Endodermal cell (in vitro differentiated cells): ENCODE measurements at regions not wholly inside any gene's neighbourhood (a gene's known extent, or its start where the extent isn't known, plus 50 kb on each side); places are given as distances from the start of the nearest gene placed in this dataset.

ENCODE experiments used
- DNase-seq: peaks from one replicate; pipeline ENCODE4 v3.0.0-alpha.2; 2017
- H3K27ac ChIP-seq: 2 replicates; pipeline ENCODE4 v1.5.1; 2013; ENCODE audit warnings: mild to moderate bottlenecking, low read depth, low read length, moderate library complexity
- H3K27me3 ChIP-seq: 2 replicates; pipeline ENCODE4 v1.6.1; 2013; ENCODE audit warnings: mild to moderate bottlenecking, low read length, moderate library complexity; ENCODE audit not compliant: insufficient read depth, control insufficient read depth, poor library complexity, severe bottlenecking
- H3K36me3 ChIP-seq: 2 replicates; pipeline ENCODE4 v1.7.0; 2013; ENCODE audit warnings: mild to moderate bottlenecking, low read length, moderate library complexity; ENCODE audit not compliant: control insufficient read depth, insufficient read depth
- H3K4me1 ChIP-seq: one replicate; pipeline ENCODE4 v1.7.0; 2013; ENCODE audit warnings: low read length; ENCODE audit not compliant: control insufficient read depth, insufficient read depth
- H3K4me3 ChIP-seq: 2 replicates; pipeline ENCODE4 v1.5.1; 2013; ENCODE audit warnings: mild to moderate bottlenecking, low read length, moderate library complexity
- H3K9ac ChIP-seq: 2 replicates; pipeline ENCODE4 v1.6.1; 2013; ENCODE audit warnings: mild to moderate bottlenecking, low read length, moderate library complexity; ENCODE audit not compliant: poor library complexity, severe bottlenecking; ENCODE audit errors: extremely low read depth
- H3K9me3 ChIP-seq: 2 replicates; pipeline ENCODE4 v1.6.1; 2013; ENCODE audit warnings: mild to moderate bottlenecking, low read length, moderate library complexity; ENCODE audit not compliant: control insufficient read depth
- H3K27ac Mint-ChIP-seq: 2 replicates; pipeline ENCODE4 v1.8.0; 2020; ENCODE audit warnings: mixed read lengths
- H3K27me3 Mint-ChIP-seq: 2 replicates; pipeline ENCODE4 v1.8.0; 2021; ENCODE audit warnings: mild to moderate bottlenecking, mixed read lengths; ENCODE audit not compliant: insufficient read depth
- H3K36me3 Mint-ChIP-seq: 2 replicates; pipeline ENCODE4 v1.8.0; 2020; ENCODE audit warnings: low read depth, mixed read lengths
- H3K4me1 Mint-ChIP-seq: 2 replicates; pipeline ENCODE4 v1.8.0; 2020; ENCODE audit warnings: mixed read lengths
- H3K4me3 Mint-ChIP-seq: 2 replicates; pipeline ENCODE4 v1.8.0; 2020; ENCODE audit warnings: mild to moderate bottlenecking, moderate library complexity, mixed read lengths
- H3K9me3 Mint-ChIP-seq: 2 replicates; pipeline ENCODE4 v1.8.0; 2020; ENCODE audit warnings: mild to moderate bottlenecking, mixed read lengths
- WGBS, 2 experiments: methylation state at CpG; one replicate each; pipeline versions ENCODE4 v1.1.5 to v1.1.7; 2013; ENCODE audit warnings: missing lambda C conversion rate in 2 of 2, mixed read lengths in 1 of 2; ENCODE audit not compliant: insufficient coverage in 1 of 2, insufficient read length in 1 of 2; 5-methylcytosine and 5-hydroxymethylcytosine counted together
- TF ChIP-seq, protein P1 (sequence below): fragments of 200-600 bp; sonication (generic); conservative IDR thresholded peaks from 2 replicates; pipeline ENCODE4 v1.5.0; 2021; ENCODE audit warnings: antibody characterized with exemption, mild to moderate bottlenecking

DNA sequence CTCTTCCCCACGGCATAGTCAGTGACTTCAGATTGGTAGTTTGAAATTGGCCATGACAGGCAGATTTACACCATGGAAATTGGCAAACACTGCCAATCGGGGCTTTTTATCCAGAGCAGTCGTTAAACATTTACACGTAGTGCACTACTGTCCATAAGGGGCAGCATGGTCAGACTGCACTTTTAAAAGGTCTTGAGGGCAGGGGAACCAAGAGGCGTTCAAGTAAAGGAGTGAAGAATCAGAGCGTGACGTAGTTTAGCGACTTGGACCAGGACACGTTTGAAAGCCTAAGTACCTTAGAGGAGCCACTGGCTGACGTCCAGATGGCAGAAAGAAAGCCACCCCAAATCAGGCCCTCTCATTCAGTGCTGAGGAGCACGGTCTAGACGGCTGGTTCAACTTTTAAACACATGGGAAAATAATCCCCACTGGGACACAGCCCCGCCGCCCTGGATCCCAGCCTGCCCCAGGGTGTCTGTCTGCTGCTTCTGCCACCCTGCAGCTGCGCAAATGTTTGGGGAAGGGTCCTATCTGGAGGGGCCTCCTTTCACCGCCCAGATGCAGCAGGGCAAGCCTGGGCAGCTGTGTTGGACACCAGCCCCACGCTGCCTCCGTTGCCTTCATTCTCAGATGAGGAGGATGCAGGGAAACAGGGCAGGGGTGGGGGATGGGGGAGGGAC lies 52.5 kb upstream of the PPP2R5C start:
- TF ChIP-seq, protein P1, sequence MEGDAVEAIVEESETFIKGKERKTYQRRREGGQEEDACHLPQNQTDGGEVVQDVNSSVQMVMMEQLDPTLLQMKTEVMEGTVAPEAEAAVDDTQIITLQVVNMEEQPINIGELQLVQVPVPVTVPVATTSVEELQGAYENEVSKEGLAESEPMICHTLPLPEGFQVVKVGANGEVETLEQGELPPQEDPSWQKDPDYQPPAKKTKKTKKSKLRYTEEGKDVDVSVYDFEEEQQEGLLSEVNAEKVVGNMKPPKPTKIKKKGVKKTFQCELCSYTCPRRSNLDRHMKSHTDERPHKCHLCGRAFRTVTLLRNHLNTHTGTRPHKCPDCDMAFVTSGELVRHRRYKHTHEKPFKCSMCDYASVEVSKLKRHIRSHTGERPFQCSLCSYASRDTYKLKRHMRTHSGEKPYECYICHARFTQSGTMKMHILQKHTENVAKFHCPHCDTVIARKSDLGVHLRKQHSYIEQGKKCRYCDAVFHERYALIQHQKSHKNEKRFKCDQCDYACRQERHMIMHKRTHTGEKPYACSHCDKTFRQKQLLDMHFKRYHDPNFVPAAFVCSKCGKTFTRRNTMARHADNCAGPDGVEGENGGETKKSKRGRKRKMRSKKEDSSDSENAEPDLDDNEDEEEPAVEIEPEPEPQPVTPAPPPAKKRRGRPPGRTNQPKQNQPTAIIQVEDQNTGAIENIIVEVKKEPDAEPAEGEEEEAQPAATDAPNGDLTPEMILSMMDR = no peak
- peaks cover 7% of the 10 kb centered on the region for H3K4me1 Mint-ChIP-seq
- H3K27ac ChIP-seq = no peak overlapping the region
- WGBS, 2 experiments = 92% methylated on average over 14 to 18 of the region's 18 CpGs
- peaks cover 2% of the 10 kb centered on the region for H3K4me1 ChIP-seq
- H3K9ac ChIP-seq = no peak overlapping the region
- H3K36me3 Mint-ChIP-seq = no peaks in the 10 kb centered on the region
- no peaks in the 10 kb centered on the region for H3K36me3 ChIP-seq
- H3K9me3 ChIP-seq = peaks cover 8% of the 10 kb centered on the region
- H3K27ac Mint-ChIP-seq = no peak overlapping the region
- peaks cover 22% of the 10 kb centered on the region for H3K27me3 Mint-ChIP-seq
- DNase-seq = peak; percentile 47
- H3K9me3 Mint-ChIP-seq = peaks cover 15% of the 10 kb centered on the region
- no peak overlapping the region for H3K4me3 Mint-ChIP-seq
- peaks cover 1% of the 10 kb centered on the region for H3K27me3 ChIP-seq
- no peak overlapping the region for H3K4me3 ChIP-seq

DNA sequence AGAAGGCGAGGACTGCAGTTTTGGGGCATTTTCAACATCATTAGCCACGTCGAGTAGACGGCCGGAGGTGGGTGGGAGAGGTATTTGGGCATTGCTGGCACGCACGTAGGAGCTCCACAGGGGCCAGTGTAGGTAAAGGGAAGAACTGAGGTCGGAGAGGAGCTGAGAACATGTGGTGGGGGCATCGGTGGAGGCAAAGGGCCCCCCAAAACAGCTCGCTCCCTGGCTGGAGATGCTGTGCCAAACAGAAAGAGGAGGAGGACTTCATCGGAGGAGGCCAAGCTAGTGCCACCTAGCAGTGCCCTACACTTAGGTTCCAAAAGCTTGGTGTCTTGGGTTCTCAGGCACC lies 52.0 kb upstream of the PPP2R5C start:
- Histone ChIP-seq H3K4me3 (no peak overlapping the region), H3K27ac (no peak overlapping the region), H3K27me3 (no peaks in the 10 kb centered on the region), H3K9ac (no peak overlapping the region), H3K36me3 (no peaks in the 10 kb centered on the region), H3K9me3 (peaks cover 7% of the 10 kb centered on the region), H3K4me1 (peaks cover 2% of the 10 kb centered on the region)
- Mint-ChIP-seq H3K27me3 (peaks cover 19% of the 10 kb centered on the region), H3K36me3 (no peaks in the 10 kb centered on the region), H3K4me1 (peaks cover 7% of the 10 kb centered on the region), H3K27ac (no peak overlapping the region), H3K9me3 (peaks cover 13% of the 10 kb centered on the region), H3K4me3 (no peak overlapping the region)
- 94 to 95% methylated on average over 8 to 11 of the region's 11 CpGs for WGBS, 2 experiments
- peak; percentile 38 for DNase-seq
- TF ChIP-seq, protein P1 = no peak

DNA sequence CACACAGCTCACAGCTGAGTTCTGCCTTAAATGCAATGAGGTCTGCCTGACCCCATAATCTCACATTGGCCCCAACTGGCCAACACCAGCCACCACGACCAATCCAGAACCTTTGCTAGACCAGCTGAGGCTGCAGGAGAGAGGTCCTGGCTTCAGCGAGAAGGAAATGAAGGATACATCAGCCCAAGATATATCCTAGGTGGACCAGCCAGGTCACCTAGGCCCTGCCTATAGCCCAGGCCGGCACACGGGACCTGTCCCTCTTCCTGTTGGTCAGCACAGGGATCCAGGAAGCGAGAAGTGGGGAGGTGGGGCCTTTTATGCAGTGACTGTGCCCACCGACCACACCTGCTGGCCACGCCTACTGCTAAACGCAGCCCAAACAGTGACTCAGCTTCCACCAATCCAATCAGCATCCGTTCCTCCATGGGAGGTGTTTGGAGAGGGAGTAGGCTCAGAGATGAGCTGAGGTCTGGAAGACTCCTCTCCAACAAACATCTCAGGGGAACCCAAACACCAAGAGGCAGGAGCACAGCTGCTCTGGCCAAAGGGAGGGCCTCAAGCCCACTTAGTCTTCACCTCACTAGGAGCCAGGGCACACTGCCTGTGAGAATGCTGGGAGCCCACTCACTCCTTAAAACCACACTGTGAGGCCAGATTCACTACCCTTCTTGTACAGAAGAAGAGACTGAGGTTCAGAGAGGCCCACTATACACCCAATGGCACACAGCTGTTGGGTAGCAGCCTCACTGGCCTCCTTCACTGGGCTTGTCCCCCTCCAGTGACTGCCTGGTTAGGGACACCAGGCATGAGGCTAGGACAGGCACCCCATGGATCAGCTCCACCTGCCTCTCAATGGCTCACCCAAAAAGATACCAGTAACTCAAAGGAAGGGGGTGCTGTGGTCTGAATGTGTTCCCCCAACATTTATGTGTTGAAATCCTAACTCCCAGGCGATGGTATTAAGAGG lies 51.3 kb upstream of the PPP2R5C start:
- no peaks in the 10 kb centered on the region for H3K36me3 ChIP-seq
- Mint-ChIP-seq H3K36me3 (no peaks in the 10 kb centered on the region), H3K4me1 (peaks cover 7% of the 10 kb centered on the region), H3K4me3 (no peak overlapping the region), H3K9me3 (peaks cover 11% of the 10 kb centered on the region), H3K27me3 (peaks cover 11% of the 10 kb centered on the region), H3K27ac (no peak overlapping the region)
- no peak overlapping the region for H3K9ac ChIP-seq
- peak; percentile 88 for DNase-seq
- no peak overlapping the region for H3K27ac ChIP-seq
- WGBS, 2 experiments = 85 to 87% methylated on average over 4 to 6 of the region's 10 CpGs
- H3K27me3 ChIP-seq = no peaks in the 10 kb centered on the region
- TF ChIP-seq, protein P1 = no peak
- H3K4me1 ChIP-seq = peaks cover 2% of the 10 kb centered on the region
- H3K9me3 ChIP-seq = peaks cover 5% of the 10 kb centered on the region
- no peak overlapping the region for H3K4me3 ChIP-seq
